ENCODE measurements at regions not wholly inside any gene's neighbourhood (a gene's known extent, or its start where the extent isn't known, plus 50 kb on each side); places are given as distances from the start of the nearest gene placed in this dataset.

DNA sequence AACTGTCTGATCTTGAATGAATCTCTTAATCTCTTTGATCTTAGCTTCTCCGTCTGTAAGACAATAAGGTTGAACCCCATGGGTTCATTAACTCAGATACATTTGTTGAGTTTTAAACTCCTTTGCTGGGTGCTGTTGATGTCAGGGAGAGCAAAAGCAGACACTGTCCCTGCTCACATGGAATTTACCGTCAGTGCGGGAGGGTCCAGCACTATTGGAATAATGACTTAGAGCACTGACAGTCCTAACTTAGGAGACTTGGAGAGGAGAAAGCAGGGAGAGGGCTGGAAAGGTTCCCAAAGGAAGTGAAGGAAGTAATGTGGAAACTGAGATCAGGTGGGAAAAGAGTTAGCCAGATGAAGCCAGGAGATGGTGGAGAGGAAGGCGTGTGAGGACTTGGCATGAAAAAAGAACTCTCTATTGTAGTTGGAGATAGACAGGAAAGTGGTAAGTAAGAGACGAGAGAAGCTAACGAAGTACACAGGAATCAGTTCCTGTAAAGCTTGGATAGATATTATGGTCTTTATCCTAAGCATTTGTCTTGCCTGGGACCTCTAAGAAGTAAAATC is 141.4 kb upstream of the SERTAD2 start:
- no peak overlapping the region for H3K9ac ChIP-seq (ENCODE audit: insufficient read depth in 1 of 2, low read length in 2 of 2)
- H3K36me3 ChIP-seq (ENCODE audit: control insufficient read depth in 4 of 4, insufficient read depth in 4 of 4, low read length in 4 of 4): no peaks in the 10 kb centered on the region
- no peak overlapping the region for H3K27ac ChIP-seq (ENCODE audit: low read depth in 1 of 2, low read length in 1 of 2)
- no peak overlapping the region for H3K4me3 ChIP-seq
- H3K27me3 ChIP-seq (ENCODE audit: control insufficient read depth in 3 of 3, insufficient read depth in 3 of 3, low read length in 2 of 3): no peaks in the 10 kb centered on the region
- no peak for DNase-seq
- WGBS, 2 donors: 65 to 76% methylated on average over 6 of the region's 6 CpGs
- no peak for ATAC-seq (ENCODE audit: insufficient read depth, low FRiP score)
- H3K9me3 ChIP-seq (ENCODE audit: control insufficient read depth in 4 of 4, insufficient read depth in 3 of 4, low read length in 3 of 4): no peaks in the 10 kb centered on the region
- H3K4me1 ChIP-seq (ENCODE audit: control insufficient read depth in 5 of 5, insufficient read depth in 5 of 5, low read length in 5 of 5): peaks cover 0 to 15% (median 4%) of the 10 kb centered on the region in 5 donors
- no peak for TF ChIP-seq CTCF (IDR thresholded peaks at IDR 0.05; ENCODE audit: control extremely low read depth, extremely low read depth)

GRCh38 chr2:64796926-64797325 is 143.2 kb upstream of the SERTAD2 start:
- 61 to 66% methylated on average over 6 of the region's 6 CpGs for WGBS, 2 donors
- DNase-seq (no peak), ATAC-seq (ENCODE audit: insufficient read depth, low FRiP score) (no peak)
- Histone ChIP-seq H3K27ac (ENCODE audit: low read depth in 1 of 2, low read length in 1 of 2) (no peak overlapping the region), H3K4me1 (ENCODE audit: control insufficient read depth in 5 of 5, insufficient read depth in 5 of 5, low read length in 5 of 5) (peaks cover 0 to 15% (median 4%) of the 10 kb centered on the region in 5 donors), H3K9ac (ENCODE audit: insufficient read depth in 1 of 2, low read length in 2 of 2) (no peak overlapping the region), H3K36me3 (ENCODE audit: control insufficient read depth in 4 of 4, insufficient read depth in 4 of 4, low read length in 4 of 4) (no peaks in the 10 kb centered on the region), H3K27me3 (ENCODE audit: control insufficient read depth in 3 of 3, insufficient read depth in 3 of 3, low read length in 2 of 3) (no peaks in the 10 kb centered on the region), H3K4me3 (no peak overlapping the region), H3K9me3 (ENCODE audit: control insufficient read depth in 4 of 4, insufficient read depth in 3 of 4, low read length in 3 of 4) (no peaks in the 10 kb centered on the region)
- no peak for TF ChIP-seq CTCF (IDR thresholded peaks at IDR 0.05; ENCODE audit: control extremely low read depth, extremely low read depth)

GRCh38 chr2:64797881-64798575 is 144.3 kb upstream of the SERTAD2 start:
- Histone ChIP-seq H3K9me3 (ENCODE audit: control insufficient read depth in 4 of 4, insufficient read depth in 3 of 4, low read length in 3 of 4) (no peaks in the 10 kb centered on the region), H3K27me3 (ENCODE audit: control insufficient read depth in 3 of 3, insufficient read depth in 3 of 3, low read length in 2 of 3) (no peaks in the 10 kb centered on the region), H3K4me1 (ENCODE audit: control insufficient read depth in 5 of 5, insufficient read depth in 5 of 5, low read length in 5 of 5) (peaks cover 0 to 15% (median 4%) of the 10 kb centered on the region in 5 donors), H3K36me3 (ENCODE audit: control insufficient read depth in 4 of 4, insufficient read depth in 4 of 4, low read length in 4 of 4) (no peaks in the 10 kb centered on the region), H3K9ac (ENCODE audit: insufficient read depth in 1 of 2, low read length in 2 of 2) (no peak overlapping the region), H3K27ac (ENCODE audit: low read depth in 1 of 2, low read length in 1 of 2) (no peak overlapping the region), H3K4me3 (no peak overlapping the region)
- TF ChIP-seq CTCF (IDR thresholded peaks at IDR 0.05; ENCODE audit: control extremely low read depth, extremely low read depth): no peak
- WGBS, 2 donors: 37 to 51% methylated on average over 4 of the region's 4 CpGs
- ATAC-seq (ENCODE audit: insufficient read depth, low FRiP score) (no peak), DNase-seq (peak; percentile 52 to 84 (median 64))
